ENCODE measurements at regions not wholly inside any gene's neighbourhood (a gene's known extent, or its start where the extent isn't known, plus 50 kb on each side); places are given as distances from the start of the nearest gene placed in this dataset.

DNA sequence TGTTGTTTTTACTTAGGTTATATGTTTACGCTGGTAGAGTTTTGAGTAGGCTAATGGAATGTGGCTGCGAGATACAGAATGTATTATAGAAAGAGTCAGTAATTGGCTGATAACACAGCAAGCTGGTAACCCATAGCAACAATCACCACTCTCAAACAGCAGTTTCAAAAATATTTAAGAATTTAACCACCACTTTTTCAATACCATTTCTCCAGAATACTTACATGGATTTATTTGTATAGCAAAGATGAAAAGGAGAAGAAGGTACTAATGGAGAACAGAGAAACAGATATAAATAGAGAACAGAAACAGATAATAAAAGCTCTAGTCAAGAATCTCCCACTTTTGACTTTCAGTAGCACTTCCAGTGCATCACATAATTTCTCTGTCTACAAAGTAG is 188.3 kb upstream of the SLC39A10 start:
- TF ChIP-seq, protein P1, sequence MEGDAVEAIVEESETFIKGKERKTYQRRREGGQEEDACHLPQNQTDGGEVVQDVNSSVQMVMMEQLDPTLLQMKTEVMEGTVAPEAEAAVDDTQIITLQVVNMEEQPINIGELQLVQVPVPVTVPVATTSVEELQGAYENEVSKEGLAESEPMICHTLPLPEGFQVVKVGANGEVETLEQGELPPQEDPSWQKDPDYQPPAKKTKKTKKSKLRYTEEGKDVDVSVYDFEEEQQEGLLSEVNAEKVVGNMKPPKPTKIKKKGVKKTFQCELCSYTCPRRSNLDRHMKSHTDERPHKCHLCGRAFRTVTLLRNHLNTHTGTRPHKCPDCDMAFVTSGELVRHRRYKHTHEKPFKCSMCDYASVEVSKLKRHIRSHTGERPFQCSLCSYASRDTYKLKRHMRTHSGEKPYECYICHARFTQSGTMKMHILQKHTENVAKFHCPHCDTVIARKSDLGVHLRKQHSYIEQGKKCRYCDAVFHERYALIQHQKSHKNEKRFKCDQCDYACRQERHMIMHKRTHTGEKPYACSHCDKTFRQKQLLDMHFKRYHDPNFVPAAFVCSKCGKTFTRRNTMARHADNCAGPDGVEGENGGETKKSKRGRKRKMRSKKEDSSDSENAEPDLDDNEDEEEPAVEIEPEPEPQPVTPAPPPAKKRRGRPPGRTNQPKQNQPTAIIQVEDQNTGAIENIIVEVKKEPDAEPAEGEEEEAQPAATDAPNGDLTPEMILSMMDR (IDR thresholded peaks at IDR 0.05): no peak
- TF ChIP-seq POLR2AphosphoS5 (IDR thresholded peaks at IDR 0.05) (no peak), POLR2A (IDR thresholded peaks at IDR 0.05) (no peak)

Data from stomach (tissue), 4 donors.